ENCODE measurements at regions not wholly inside any gene's neighbourhood (a gene's known extent, or its start where the extent isn't known, plus 50 kb on each side); places are given as distances from the start of the nearest gene placed in this dataset.

- Histone ChIP-seq H3K27ac (no peak overlapping the region), H3K9me3 (no peaks in the 10 kb centered on the region), H3K36me3 (ENCODE audit: low read depth, missing control alignments) (no peaks in the 10 kb centered on the region), H3K4me3 (no peak overlapping the region), H3K4me1 (no peaks in the 10 kb centered on the region), H3K27me3 (no peaks in the 10 kb centered on the region)
- intact Hi-C loops (cut with DNase I; ENCODE audit: low total_unique reads): no loop called here
- WGBS, 2 donors: 83 to 92% methylated on average over 3 of the region's 3 CpGs
- TF ChIP-seq CTCF (IDR thresholded peaks at IDR 0.05) (no peak), POLR2A (IDR thresholded peaks at IDR 0.05) (no peak)
- no peak for DNase-seq
Observed at GRCh38 chr5:160479220-160479619, 57.6 kb downstream of the PTTG1 start.

GRCh38 chr5:160479926-160480325 is 58.3 kb downstream of the PTTG1 start:
- 67 to 75% methylated on average over 7 of the region's 7 CpGs for WGBS, 2 donors
- TF ChIP-seq POLR2A (IDR thresholded peaks at IDR 0.05) (no peak), CTCF (IDR thresholded peaks at IDR 0.05) (no peak)

GRCh38 chr5:160480652-160481051 is 59.0 kb downstream of the PTTG1 start:
- Histone ChIP-seq H3K4me1 (no peaks in the 10 kb centered on the region), H3K27me3 (no peaks in the 10 kb centered on the region), H3K4me3 (no peak overlapping the region), H3K27ac (no peak overlapping the region), H3K36me3 (ENCODE audit: low read depth, missing control alignments) (no peaks in the 10 kb centered on the region), H3K9me3 (no peaks in the 10 kb centered on the region)
- no peak for DNase-seq
- WGBS, 2 donors: 100% methylated on average over 1 of the region's 1 CpG
- TF ChIP-seq CTCF (IDR thresholded peaks at IDR 0.05): no peak
- no peak for TF ChIP-seq POLR2A (IDR thresholded peaks at IDR 0.05)
- intact Hi-C loops (cut with DNase I; ENCODE audit: low total_unique reads): no loop called here

More at GRCh38 chr5:160479926-160480325, 58.3 kb downstream of the PTTG1 start:
- H3K4me1 ChIP-seq: no peaks in the 10 kb centered on the region
- no peak overlapping the region for H3K27ac ChIP-seq
- no peaks in the 10 kb centered on the region for H3K27me3 ChIP-seq
- no peaks in the 10 kb centered on the region for H3K9me3 ChIP-seq
- no peak overlapping the region for H3K4me3 ChIP-seq
- no peak for DNase-seq
- intact Hi-C loops (cut with DNase I; ENCODE audit: low total_unique reads): no loop called here
- H3K36me3 ChIP-seq (ENCODE audit: low read depth, missing control alignments): no peaks in the 10 kb centered on the region

GRCh38 chr5:160484678-160485077 is 63.0 kb downstream of the PTTG1 start:
- DNase-seq: no peak
- no peak for TF ChIP-seq CTCF (IDR thresholded peaks at IDR 0.05)
- TF ChIP-seq POLR2A (IDR thresholded peaks at IDR 0.05): no peak
- WGBS, 2 donors: 91 to 93% methylated on average over 2 of the region's 2 CpGs
- Histone ChIP-seq H3K9me3 (no peaks in the 10 kb centered on the region), H3K4me3 (no peak overlapping the region), H3K36me3 (ENCODE audit: low read depth, missing control alignments) (no peaks in the 10 kb centered on the region), H3K4me1 (no peaks in the 10 kb centered on the region), H3K27ac (no peak overlapping the region), H3K27me3 (no peaks in the 10 kb centered on the region)
- intact Hi-C loops (cut with DNase I; ENCODE audit: low total_unique reads): no loop called here

GRCh38 chr5:160485364-160485969 is 63.8 kb downstream of the PTTG1 start:
- no peaks in the 10 kb centered on the region for H3K27me3 ChIP-seq
- 82 to 85% methylated on average over 5 of the region's 5 CpGs for WGBS, 2 donors
- intact Hi-C loops (cut with DNase I; ENCODE audit: low total_unique reads): no loop called here
- H3K4me1 ChIP-seq: no peaks in the 10 kb centered on the region
- H3K27ac ChIP-seq: no peak overlapping the region
- no peaks in the 10 kb centered on the region for H3K36me3 ChIP-seq (ENCODE audit: low read depth, missing control alignments)
- no peak overlapping the region for H3K4me3 ChIP-seq
- TF ChIP-seq POLR2A (IDR thresholded peaks at IDR 0.05) (no peak), CTCF (IDR thresholded peaks at IDR 0.05) (no peak)
- no peaks in the 10 kb centered on the region for H3K9me3 ChIP-seq
- no peak for DNase-seq
